H1 (cell line): ENCODE measurements at regions not wholly inside any gene's neighbourhood (a gene's known extent, or its start where the extent isn't known, plus 50 kb on each side); places are given as distances from the start of the nearest gene placed in this dataset.

ENCODE experiments used
- ATF2 ChIP-seq: IDR thresholded peaks from 2 replicates; pipeline ENCODE4 v1.6.1; 2012; ENCODE audit warnings: low read length, inconsistent platforms
- BACH1 ChIP-seq: IDR thresholded peaks from 2 replicates; pipeline ENCODE4 v1.6.1; 2012; ENCODE audit warnings: low read length, improper control_type of control experiment
- CTCF ChIP-seq, 3 experiments: IDR thresholded peaks; 1 replicate in 2 of 3; 2 replicates in 1 of 3; pipeline versions ENCODE4 v1.5.1 to v1.6.1; 2011; ENCODE audit warnings: low read length in 3 of 3, mild to moderate bottlenecking in 3 of 3, inconsistent platforms in 2 of 3, low read depth in 1 of 3, moderate library complexity in 1 of 3; ENCODE audit not compliant: insufficient read depth in 1 of 3; ENCODE audit errors: control extremely low read depth in 1 of 3
- EGR1 ChIP-seq: IDR thresholded peaks from 2 replicates; pipeline ENCODE4 v1.6.1; 2011; ENCODE audit warnings: low read depth, low read length, borderline replicate concordance
- EP300 ChIP-seq, 2 experiments: IDR thresholded peaks; 1 replicate in 1 of 2; 2 replicates in 1 of 2; pipeline ENCODE4 v1.6.1; 2011 to 2012; ENCODE audit warnings: low read depth in 2 of 2, low read length in 2 of 2, mild to moderate bottlenecking in 2 of 2, borderline replicate concordance in 1 of 2, inconsistent platforms in 1 of 2, moderate library complexity in 1 of 2
- EZH2 ChIP-seq: fragments of 200-600 bp; sonication (generic); IDR thresholded peaks from 2 replicates; pipeline ENCODE4 v1.7.1; 2012; ENCODE audit warnings: low read depth, mild to moderate bottlenecking, moderate library complexity, low read length, inconsistent platforms; ENCODE audit not compliant: severe bottlenecking
- MAFK ChIP-seq: IDR thresholded peaks from 2 replicates; pipeline ENCODE4 v1.6.1; 2012; ENCODE audit warnings: low read depth, mild to moderate bottlenecking, improper control_type of control experiment, low read length
- NRF1 ChIP-seq: IDR thresholded peaks from 2 replicates; pipeline ENCODE4 v1.6.1; 2011; ENCODE audit warnings: mild to moderate bottlenecking, low read depth, low read length, improper control_type of control experiment
- POLR2A ChIP-seq, 2 experiments: IDR thresholded peaks; 1 replicate in 1 of 2; 2 replicates in 1 of 2; pipeline ENCODE4 v1.6.1; 2011; ENCODE audit warnings: low read depth in 2 of 2, low read length in 2 of 2, mild to moderate bottlenecking in 2 of 2; ENCODE audit errors: control extremely low read depth in 1 of 2
- POLR2AphosphoS5 ChIP-seq: IDR thresholded peaks from 2 replicates; pipeline ENCODE4 v1.6.1; 2011; ENCODE audit warnings: low read depth, low read length
- RAD21 ChIP-seq, 2 experiments: IDR thresholded peaks in 1 of 2; conservative IDR thresholded peaks in 1 of 2; 2 replicates each; pipeline ENCODE4 v1.6.1; 2011; ENCODE audit warnings: low read depth in 2 of 2, low read length in 2 of 2, improper control_type of control experiment in 1 of 2, inconsistent platforms in 1 of 2, mild to moderate bottlenecking in 1 of 2, moderate library complexity in 1 of 2
- RFX5 ChIP-seq: IDR thresholded peaks from 2 replicates; pipeline ENCODE4 v1.6.1; 2011; ENCODE audit warnings: low read depth, low read length, improper control_type of control experiment, borderline replicate concordance
- SIRT6 ChIP-seq: IDR thresholded peaks from one replicate; pipeline ENCODE4 v1.7.1; 2012; ENCODE audit warnings: low read length, inconsistent platforms
- SP2 ChIP-seq: IDR thresholded peaks from 2 replicates; pipeline ENCODE4 v1.6.1; 2012; ENCODE audit warnings: mild to moderate bottlenecking, low read length, inconsistent platforms

GRCh38 chr18:43542016-43542415, 264.7 kb upstream of the SYT4 start:
- no peak for TF ChIP-seq EZH2
- no peak for TF ChIP-seq CTCF (IDR thresholded peaks at IDR 0.05; ENCODE audit: control extremely low read depth in 1 of 3, insufficient read depth in 1 of 3, low read depth in 1 of 3, low read length in 3 of 3)
- TF ChIP-seq EP300 (IDR thresholded peaks at IDR 0.05; ENCODE audit: borderline replicate concordance in 1 of 2, low read depth in 2 of 2, low read length in 2 of 2), result no peak
- TF ChIP-seq POLR2A (IDR thresholded peaks at IDR 0.05; ENCODE audit: control extremely low read depth in 1 of 2, low read depth in 2 of 2, low read length in 2 of 2), result no peak
- no peak for TF ChIP-seq SIRT6
- no peak for TF ChIP-seq NRF1
- TF ChIP-seq SP2, result no peak
- TF ChIP-seq ATF2, result no peak
- TF ChIP-seq MAFK, result no peak
- TF ChIP-seq RFX5, result no peak
- TF ChIP-seq POLR2AphosphoS5, result no peak
- TF ChIP-seq RAD21 (IDR thresholded peaks at IDR 0.05 in 1 of 2, conservative IDR thresholded peaks at IDR 0.05 in 1 of 2; ENCODE audit: low read depth in 2 of 2, low read length in 2 of 2), result no peak
- TF ChIP-seq BACH1, result no peak
- TF ChIP-seq EGR1, result no peak
